ENCODE measurements at regions not wholly inside any gene's neighbourhood (a gene's known extent, or its start where the extent isn't known, plus 50 kb on each side); places are given as distances from the start of the nearest gene placed in this dataset.

DNA sequence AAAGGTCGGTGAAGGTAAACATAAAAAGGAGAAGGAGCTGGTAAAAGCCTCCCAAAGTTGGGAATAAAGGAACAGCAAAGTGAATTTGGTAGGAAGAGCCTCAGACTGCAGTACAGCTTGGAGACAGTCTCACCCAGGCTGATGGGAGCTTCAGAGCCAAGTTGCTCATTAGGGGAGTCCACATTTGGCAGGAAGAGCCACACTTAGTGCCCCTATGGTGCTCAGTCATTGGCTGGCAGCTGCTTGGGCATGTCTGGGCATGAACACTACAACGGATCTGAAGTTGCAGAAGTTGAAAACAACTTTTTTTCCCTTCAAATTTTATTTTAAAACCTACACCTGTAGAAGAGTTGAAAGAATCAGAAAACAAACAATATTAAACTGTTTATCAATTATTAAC is 2497.3 kb downstream of the ARAP2 start:
- TF ChIP-seq, protein P1, sequence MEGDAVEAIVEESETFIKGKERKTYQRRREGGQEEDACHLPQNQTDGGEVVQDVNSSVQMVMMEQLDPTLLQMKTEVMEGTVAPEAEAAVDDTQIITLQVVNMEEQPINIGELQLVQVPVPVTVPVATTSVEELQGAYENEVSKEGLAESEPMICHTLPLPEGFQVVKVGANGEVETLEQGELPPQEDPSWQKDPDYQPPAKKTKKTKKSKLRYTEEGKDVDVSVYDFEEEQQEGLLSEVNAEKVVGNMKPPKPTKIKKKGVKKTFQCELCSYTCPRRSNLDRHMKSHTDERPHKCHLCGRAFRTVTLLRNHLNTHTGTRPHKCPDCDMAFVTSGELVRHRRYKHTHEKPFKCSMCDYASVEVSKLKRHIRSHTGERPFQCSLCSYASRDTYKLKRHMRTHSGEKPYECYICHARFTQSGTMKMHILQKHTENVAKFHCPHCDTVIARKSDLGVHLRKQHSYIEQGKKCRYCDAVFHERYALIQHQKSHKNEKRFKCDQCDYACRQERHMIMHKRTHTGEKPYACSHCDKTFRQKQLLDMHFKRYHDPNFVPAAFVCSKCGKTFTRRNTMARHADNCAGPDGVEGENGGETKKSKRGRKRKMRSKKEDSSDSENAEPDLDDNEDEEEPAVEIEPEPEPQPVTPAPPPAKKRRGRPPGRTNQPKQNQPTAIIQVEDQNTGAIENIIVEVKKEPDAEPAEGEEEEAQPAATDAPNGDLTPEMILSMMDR (IDR thresholded peaks at IDR 0.05) = no peak
- no peak for TF ChIP-seq POLR2A (IDR thresholded peaks at IDR 0.05)

All from right lobe of liver (tissue), 4 donors.